Endothelial cell of umbilical vein (primary cell): ENCODE measurements at regions not wholly inside any gene's neighbourhood (a gene's known extent, or its start where the extent isn't known, plus 50 kb on each side); places are given as distances from the start of the nearest gene placed in this dataset.

Experiments
- CTCF ChIP-seq, 2 donors: IDR thresholded peaks; 1 replicate in 1 of 2; 2 replicates in 1 of 2; pipeline ENCODE4 v1.5.1; 2011; ENCODE audit warnings: low read length in 2 of 2, mild to moderate bottlenecking in 2 of 2, moderate library complexity in 2 of 2, control low read depth in 1 of 2, inconsistent platforms in 1 of 2, low read depth in 1 of 2; ENCODE audit not compliant: insufficient read depth in 1 of 2; ENCODE audit errors: extremely low read depth in 1 of 2
- EZH2 ChIP-seq: IDR thresholded peaks from 2 replicates; pipeline ENCODE4 v1.6.1; 2012; ENCODE audit warnings: borderline replicate concordance, low read depth, mild to moderate bottlenecking, moderate library complexity, low read length, inconsistent platforms; ENCODE audit not compliant: severe bottlenecking
- FOS ChIP-seq: IDR thresholded peaks from 2 replicates; pipeline ENCODE4 v1.6.1; 2011; ENCODE audit warnings: mild to moderate bottlenecking, low read length, moderate library complexity, borderline replicate concordance; ENCODE audit not compliant: insufficient read depth
- GATA2 ChIP-seq: IDR thresholded peaks from 2 replicates; pipeline ENCODE4 v1.7.0; 2011; ENCODE audit warnings: low read depth, mild to moderate bottlenecking, moderate library complexity, mixed read lengths, low read length; ENCODE audit not compliant: insufficient read length, insufficient read depth
- JUN ChIP-seq: IDR thresholded peaks from 2 replicates; pipeline ENCODE4 v1.6.1; 2011; ENCODE audit warnings: borderline replicate concordance, low read depth; ENCODE audit not compliant: insufficient read length, insufficient read depth
- MAX ChIP-seq: IDR thresholded peaks from 2 replicates; pipeline ENCODE4 v1.6.1; 2011; ENCODE audit not compliant: insufficient read depth, insufficient read length
- MYC ChIP-seq: IDR thresholded peaks from one replicate; pipeline ENCODE4 v1.6.1; 2011; ENCODE audit warnings: mild to moderate bottlenecking, low read depth, low read length
- POLR2A ChIP-seq: IDR thresholded peaks from 2 replicates; pipeline ENCODE4 v1.6.1; 2012; ENCODE audit warnings: low read depth, mild to moderate bottlenecking, control low read depth, low read length
- POLR2AphosphoS5 ChIP-seq: IDR thresholded peaks from 2 replicates; pipeline ENCODE4 v1.6.1; 2012; ENCODE audit warnings: low read depth, mild to moderate bottlenecking, control low read depth, low read length, moderate library complexity; ENCODE audit not compliant: insufficient read depth

GRCh38 chr9:97773723-97774122, 76.6 kb upstream of the XPA start:
- TF ChIP-seq CTCF (IDR thresholded peaks at IDR 0.05; ENCODE audit: extremely low read depth in 1 of 2, insufficient read depth in 1 of 2, low read depth in 1 of 2, low read length in 2 of 2) (no peak), POLR2A (no peak), POLR2AphosphoS5 (no peak), EZH2 (no peak), MYC (no peak), GATA2 (no peak), JUN (no peak), MAX (no peak), FOS (no peak)
